ENCODE measurements at regions not wholly inside any gene's neighbourhood (a gene's known extent, or its start where the extent isn't known, plus 50 kb on each side); places are given as distances from the start of the nearest gene placed in this dataset.

DNA sequence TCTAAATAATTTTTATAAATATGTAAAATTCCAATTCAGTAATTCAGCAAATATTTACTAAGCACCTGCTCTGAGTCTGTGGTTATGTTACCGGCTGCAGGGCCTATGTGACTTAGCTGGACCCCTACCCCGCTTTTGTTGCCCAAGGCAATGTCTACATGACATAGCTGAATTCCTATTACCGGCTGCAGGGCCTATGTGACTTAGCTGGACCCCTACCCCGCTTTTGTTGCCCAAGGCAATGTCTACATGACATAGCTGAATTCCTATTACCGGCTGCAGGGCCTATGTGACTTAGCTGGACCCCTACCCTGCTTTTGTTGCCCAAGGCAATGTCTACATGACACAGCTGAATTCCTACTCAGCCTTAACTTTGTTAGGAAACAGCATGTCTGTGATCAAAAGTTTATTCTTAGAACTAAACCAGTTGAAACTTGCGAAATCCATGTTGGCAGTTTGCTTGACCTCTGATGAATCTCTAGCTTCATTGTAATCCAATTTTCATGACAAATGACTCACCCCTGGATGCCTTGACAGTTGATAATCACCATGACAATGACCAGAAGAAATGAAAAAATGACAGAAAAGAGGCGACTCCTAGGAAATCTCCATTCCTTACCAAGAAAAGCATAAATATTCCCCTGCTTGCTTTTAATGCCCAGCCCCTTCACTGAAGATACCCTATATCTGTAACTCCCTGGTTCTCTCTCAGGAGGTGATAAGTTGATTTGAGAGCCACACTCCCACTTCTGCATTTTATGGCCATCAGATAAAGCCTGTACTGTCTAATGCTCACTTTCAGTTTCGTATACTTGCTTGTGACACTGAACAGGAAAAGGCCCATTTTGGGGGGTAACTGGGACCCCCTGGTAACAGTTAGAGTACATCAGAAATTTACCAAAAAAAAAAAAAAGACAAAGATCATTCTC, 148.4 kb upstream of the SYT10 start:
- Histone ChIP-seq H4K20me1 (ENCODE audit: insufficient read depth, low read length) (no peaks in the 10 kb centered on the region), H3K27ac (ENCODE audit: extremely low read length, insufficient read depth, low read length) (no peak overlapping the region), H3K79me2 (ENCODE audit: insufficient read depth, low read length) (no peaks in the 10 kb centered on the region), H3K27me3 (ENCODE audit: control insufficient read depth in 1 of 2, insufficient read depth in 2 of 2, low read length in 2 of 2) (no peaks in the 10 kb centered on the region), H3K4me2 (ENCODE audit: low read depth, low read length) (no peak overlapping the region), H3K9me3 (ENCODE audit: low read length) (no peaks in the 10 kb centered on the region), H3K9ac (ENCODE audit: insufficient read depth, low read depth, low read length) (no peak overlapping the region), H3K4me1 (ENCODE audit: insufficient read depth, low read length) (no peaks in the 10 kb centered on the region), H3K4me3 (replicated peaks in 1 of 3; ENCODE audit: insufficient read depth in 1 of 3, low read depth in 2 of 3, low read length in 3 of 3) (no peak overlapping the region), H2AFZ (ENCODE audit: low read length) (no peak overlapping the region), H3K36me3 (replicated peaks in 1 of 2; ENCODE audit: control insufficient read depth in 1 of 2, insufficient read depth in 2 of 2, low read length in 2 of 2) (no peaks in the 10 kb centered on the region)
- FAIRE-seq (no peak), DNase-seq (ENCODE audit: low spot score) (no peak), ATAC-seq (no peak)
- no TSS peak for BruUV-seq (replicated peaks)
- WGBS (ENCODE audit: low lambda C conversion rate), result 3% methylated on average over 8 of the region's 8 CpGs
- POLR2A ChIA-PET, result no interaction called here
- intact Hi-C loops (cut with micrococcal nuclease; ENCODE audit: unreplicated experiment) (no loop called here), in situ Hi-C loops (cut with HindIII; ENCODE audit: extremely low pct_ligation_motif_present, low pct_unique_long_range_greater_than_20kb) (no loop called here)
- CTCF ChIA-PET (ENCODE audit: low intra/inter-chr PET ratio, low total read pairs), result no interaction called here
- TF ChIP-seq TRIM22 (IDR thresholded peaks at IDR 0.05) (no peak), ZNF512B (CRISPR knock-in tag; IDR thresholded peaks at IDR 0.05; ENCODE audit: borderline replicate concordance) (no peak), ZNF800 (CRISPR knock-in tag; IDR thresholded peaks at IDR 0.05) (no peak), ARID3A (IDR thresholded peaks at IDR 0.05; ENCODE audit: low read depth, low read length) (no peak), SRF (IDR thresholded peaks at IDR 0.05; ENCODE audit: low read depth, low read length) (no peak), FOXC1 (CRISPR knock-in tag; IDR thresholded peaks at IDR 0.05; ENCODE audit: borderline replicate concordance) (no peak), ZNF263 (CRISPR knock-in tag; IDR thresholded peaks at IDR 0.05) (no peak), ZNF790 (CRISPR knock-in tag; IDR thresholded peaks at IDR 0.05; ENCODE audit: borderline replicate concordance) (no peak), MEF2D (CRISPR knock-in tag; IDR thresholded peaks at IDR 0.05) (no peak)

All from HepG2 (cell line).